ENCODE measurements at regions not wholly inside any gene's neighbourhood (a gene's known extent, or its start where the extent isn't known, plus 50 kb on each side); places are given as distances from the start of the nearest gene placed in this dataset.

DNA sequence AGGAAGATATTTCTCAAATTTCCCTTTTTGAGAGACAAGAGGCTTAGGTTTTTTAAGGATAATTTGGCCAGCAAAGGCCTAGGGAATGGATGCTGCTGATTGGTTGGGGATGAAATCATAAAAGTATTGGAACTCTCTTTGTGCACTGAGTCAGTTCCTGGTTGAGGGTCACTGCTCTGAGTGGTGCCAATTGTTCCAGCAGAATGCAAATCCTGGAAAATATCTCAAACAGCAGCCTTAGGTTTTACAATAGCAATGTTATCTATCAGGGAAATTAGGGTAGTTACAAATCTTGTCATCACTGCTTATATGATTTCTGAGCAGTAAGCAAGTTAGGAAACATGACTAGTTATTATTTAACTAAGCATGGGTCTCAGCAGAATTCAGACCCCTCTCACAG lies 96.2 kb downstream of the RAD51AP2 start:
- Histone ChIP-seq H3K27me3 (ENCODE audit: control insufficient read depth, insufficient read depth, low read length) (no peaks in the 10 kb centered on the region), H3K27ac (ENCODE audit: low read length) (no peak overlapping the region), H3K4me1 (ENCODE audit: control insufficient read depth, insufficient read depth, low read length) (no peaks in the 10 kb centered on the region), H3K9me3 (ENCODE audit: control insufficient read depth, low read depth, low read length) (no peaks in the 10 kb centered on the region), H3K4me3 (ENCODE audit: low read length) (no peak overlapping the region), H3K36me3 (ENCODE audit: control insufficient read depth, insufficient read depth, low read length) (no peaks in the 10 kb centered on the region)
- no peak for DNase-seq

DNA sequence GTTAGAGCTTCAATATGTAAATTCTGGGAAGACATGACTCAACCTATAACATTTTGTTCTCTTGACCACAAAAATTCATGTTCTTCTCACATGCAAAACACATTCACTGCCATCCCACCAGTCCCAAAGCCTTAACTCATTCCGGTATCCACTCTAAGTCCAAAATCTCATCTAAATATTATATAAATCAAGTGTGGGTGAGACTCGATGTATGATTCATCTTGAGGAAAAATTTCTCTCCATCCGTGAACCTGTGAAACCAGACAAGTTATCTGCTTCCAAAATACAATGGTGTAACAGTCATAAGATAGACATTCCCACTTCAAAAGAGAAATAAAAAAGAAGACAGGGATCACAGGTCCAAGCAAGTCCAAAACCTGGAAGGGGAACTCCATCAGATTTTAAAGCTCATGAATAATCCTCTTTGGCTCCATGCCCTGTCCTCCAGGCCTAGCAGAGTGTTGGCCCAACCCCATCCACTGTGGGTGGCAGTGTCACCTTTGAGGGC lies 101.3 kb downstream of the RAD51AP2 start:
- no peak overlapping the region for H3K4me3 ChIP-seq (ENCODE audit: low read length)
- 100% methylated on average over 1 of the region's 3 CpGs for WGBS (ENCODE audit: insufficient coverage, low lambda C conversion rate)
- H3K36me3 ChIP-seq (ENCODE audit: control insufficient read depth, insufficient read depth, low read length): no peaks in the 10 kb centered on the region
- H3K27me3 ChIP-seq (ENCODE audit: control insufficient read depth, insufficient read depth, low read length): no peaks in the 10 kb centered on the region
- no peaks in the 10 kb centered on the region for H3K9me3 ChIP-seq (ENCODE audit: control insufficient read depth, low read depth, low read length)
- no peak overlapping the region for H3K27ac ChIP-seq (ENCODE audit: low read length)
- no peaks in the 10 kb centered on the region for H3K4me1 ChIP-seq (ENCODE audit: control insufficient read depth, insufficient read depth, low read length)
- no peak for DNase-seq

DNA sequence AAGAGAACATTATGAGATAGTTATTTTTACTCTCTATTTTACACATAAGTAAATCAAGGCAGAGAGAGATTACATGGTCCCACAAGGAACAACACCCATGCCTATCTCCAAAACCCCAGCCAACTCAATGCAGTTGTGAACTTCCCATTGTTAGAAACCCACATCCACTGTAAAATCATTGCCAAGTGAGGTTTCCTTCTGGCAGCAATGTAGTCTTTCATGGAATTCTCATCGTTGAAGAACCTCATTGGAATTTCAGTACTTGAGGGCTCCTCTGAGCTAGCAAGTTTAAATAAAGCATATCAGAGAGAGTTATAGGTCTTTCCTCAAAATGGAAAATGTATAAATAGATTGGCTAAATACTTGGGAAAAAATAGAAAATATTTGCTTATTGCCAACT lies 105.2 kb downstream of the RAD51AP2 start:
- no peak overlapping the region for H3K27ac ChIP-seq (ENCODE audit: low read length)
- no peak for DNase-seq
- WGBS (ENCODE audit: insufficient coverage, low lambda C conversion rate): 80% methylated on average over 1 of the region's 1 CpG
- H3K4me1 ChIP-seq (ENCODE audit: control insufficient read depth, insufficient read depth, low read length): no peaks in the 10 kb centered on the region
- H3K36me3 ChIP-seq (ENCODE audit: control insufficient read depth, insufficient read depth, low read length): no peaks in the 10 kb centered on the region
- H3K27me3 ChIP-seq (ENCODE audit: control insufficient read depth, insufficient read depth, low read length): no peaks in the 10 kb centered on the region
- H3K9me3 ChIP-seq (ENCODE audit: control insufficient read depth, low read depth, low read length): no peaks in the 10 kb centered on the region
- no peak overlapping the region for H3K4me3 ChIP-seq (ENCODE audit: low read length)

DNA sequence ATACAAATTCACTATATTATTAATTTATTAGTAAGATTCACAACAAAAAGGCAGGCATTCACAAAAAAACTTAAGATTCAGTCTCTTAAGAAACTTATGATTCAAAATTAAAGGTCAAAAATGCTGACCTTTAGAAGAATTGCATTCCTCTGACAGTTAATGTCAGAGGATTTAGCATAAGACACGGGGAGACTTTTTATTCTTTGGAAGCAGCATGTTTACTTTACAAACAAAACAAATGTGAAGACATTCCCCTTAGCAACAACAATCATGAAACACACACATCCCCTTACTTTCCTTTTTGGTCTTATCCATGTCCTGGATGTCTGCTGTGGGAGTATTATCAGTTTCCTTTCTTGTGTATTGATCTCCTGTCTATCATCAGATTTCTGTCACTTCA lies 117.1 kb downstream of the RAD51AP2 start:
- Histone ChIP-seq H3K27me3 (ENCODE audit: control insufficient read depth, insufficient read depth, low read length) (no peaks in the 10 kb centered on the region), H3K4me1 (ENCODE audit: control insufficient read depth, insufficient read depth, low read length) (no peaks in the 10 kb centered on the region), H3K36me3 (ENCODE audit: control insufficient read depth, insufficient read depth, low read length) (no peaks in the 10 kb centered on the region), H3K9me3 (ENCODE audit: control insufficient read depth, low read depth, low read length) (no peaks in the 10 kb centered on the region), H3K27ac (ENCODE audit: low read length) (no peak overlapping the region), H3K4me3 (ENCODE audit: low read length) (no peak overlapping the region)
- 60% methylated on average over 1 of the region's 1 CpG for WGBS (ENCODE audit: insufficient coverage, low lambda C conversion rate)
- no peak for DNase-seq

DNA sequence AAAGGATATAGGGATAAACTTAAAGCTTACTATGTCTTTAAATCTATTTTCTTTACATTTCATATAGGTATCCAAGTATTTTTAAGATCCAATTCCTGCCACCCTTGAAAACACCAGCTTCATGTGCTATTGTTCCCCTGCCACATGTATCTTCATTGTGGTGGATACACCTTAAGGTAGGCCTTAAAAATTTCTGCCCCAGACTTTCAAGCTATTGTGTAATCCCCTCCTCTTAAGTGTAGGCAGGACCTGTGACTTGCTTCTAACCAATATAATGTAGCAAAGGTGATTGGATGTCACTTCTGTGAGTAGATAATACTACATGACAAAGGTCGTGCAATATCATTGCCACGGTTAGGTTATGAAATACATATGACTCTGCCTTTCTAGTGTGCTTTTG lies 119.5 kb downstream of the RAD51AP2 start:
- H3K27me3 ChIP-seq (ENCODE audit: control insufficient read depth, insufficient read depth, low read length): no peaks in the 10 kb centered on the region
- no peaks in the 10 kb centered on the region for H3K9me3 ChIP-seq (ENCODE audit: control insufficient read depth, low read depth, low read length)
- H3K4me1 ChIP-seq (ENCODE audit: control insufficient read depth, insufficient read depth, low read length): no peaks in the 10 kb centered on the region
- no peak overlapping the region for H3K4me3 ChIP-seq (ENCODE audit: low read length)
- no peaks in the 10 kb centered on the region for H3K36me3 ChIP-seq (ENCODE audit: control insufficient read depth, insufficient read depth, low read length)
- DNase-seq: no peak
- no CpG with 5 or more reads among the region's 2 CpGs for WGBS (ENCODE audit: insufficient coverage, low lambda C conversion rate)
- no peak overlapping the region for H3K27ac ChIP-seq (ENCODE audit: low read length)

DNA sequence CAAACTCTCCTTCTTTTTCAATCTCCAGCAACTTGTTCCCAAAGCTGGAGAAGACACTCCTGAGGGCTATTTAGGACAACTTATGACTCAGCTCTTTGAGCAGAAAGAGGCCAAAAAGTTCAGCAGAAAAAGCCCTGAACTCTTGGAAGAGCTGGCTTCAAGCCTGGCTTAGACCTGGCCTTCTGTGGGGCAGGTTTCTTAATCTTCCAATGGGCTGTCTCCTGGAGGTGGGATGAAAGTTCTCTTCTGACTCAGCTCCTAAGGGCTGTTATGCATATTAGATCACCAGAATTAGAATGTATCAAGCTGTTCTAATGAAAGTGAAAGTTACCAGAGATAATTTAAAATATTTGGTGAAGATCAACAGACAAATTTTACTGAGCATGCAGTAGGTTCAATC lies 129.4 kb downstream of the RAD51AP2 start:
- no peak for DNase-seq
- Histone ChIP-seq H3K9me3 (ENCODE audit: control insufficient read depth, low read depth, low read length) (no peaks in the 10 kb centered on the region), H3K36me3 (ENCODE audit: control insufficient read depth, insufficient read depth, low read length) (no peaks in the 10 kb centered on the region), H3K27ac (ENCODE audit: low read length) (no peak overlapping the region), H3K27me3 (ENCODE audit: control insufficient read depth, insufficient read depth, low read length) (no peaks in the 10 kb centered on the region), H3K4me3 (ENCODE audit: low read length) (no peak overlapping the region), H3K4me1 (ENCODE audit: control insufficient read depth, insufficient read depth, low read length) (no peaks in the 10 kb centered on the region)

DNA sequence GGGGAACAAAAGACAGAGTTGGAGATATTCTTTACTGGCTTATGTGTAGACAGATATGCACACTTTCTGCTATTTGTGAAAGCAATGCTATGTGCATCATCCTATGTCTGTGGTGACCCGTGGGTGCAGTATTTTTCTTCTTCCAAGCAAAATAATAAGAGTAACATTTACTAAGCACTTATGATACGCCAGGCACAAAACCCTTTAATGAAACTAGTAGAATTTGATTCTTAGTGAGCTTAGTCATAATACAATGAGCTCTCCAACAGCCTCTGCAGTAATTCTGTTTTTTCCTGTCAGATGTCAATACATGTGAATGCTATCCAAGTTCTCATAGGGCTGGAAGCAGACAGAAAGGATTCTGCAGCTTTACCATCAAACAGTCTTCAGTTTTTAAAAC lies 130.6 kb downstream of the RAD51AP2 start:
- Histone ChIP-seq H3K27me3 (ENCODE audit: control insufficient read depth, insufficient read depth, low read length) (no peaks in the 10 kb centered on the region), H3K4me3 (ENCODE audit: low read length) (no peak overlapping the region), H3K4me1 (ENCODE audit: control insufficient read depth, insufficient read depth, low read length) (no peaks in the 10 kb centered on the region), H3K27ac (ENCODE audit: low read length) (no peak overlapping the region), H3K9me3 (ENCODE audit: control insufficient read depth, low read depth, low read length) (no peaks in the 10 kb centered on the region), H3K36me3 (ENCODE audit: control insufficient read depth, insufficient read depth, low read length) (no peaks in the 10 kb centered on the region)
- WGBS (ENCODE audit: insufficient coverage, low lambda C conversion rate): 80% methylated on average over 1 of the region's 2 CpGs
- DNase-seq: no peak

DNA sequence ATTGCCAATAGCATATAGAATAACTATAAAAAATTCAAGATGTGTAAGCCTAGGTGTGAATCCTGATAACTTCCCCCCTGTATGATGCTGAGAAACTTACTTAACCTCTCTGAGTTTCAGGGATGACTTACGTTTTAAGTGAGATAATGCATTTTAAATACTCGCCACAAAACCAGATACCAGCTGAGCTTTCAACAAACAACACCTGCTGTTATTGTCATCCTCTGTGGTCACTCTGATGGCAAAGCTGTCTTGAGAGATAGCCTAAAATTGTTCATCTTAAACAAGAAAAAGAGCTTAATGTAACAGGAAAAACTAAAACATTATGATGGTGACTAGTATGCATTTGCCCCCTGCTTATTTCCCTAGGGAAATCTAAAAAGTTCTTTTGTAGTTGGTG lies 131.5 kb downstream of the RAD51AP2 start:
- Histone ChIP-seq H3K36me3 (ENCODE audit: control insufficient read depth, insufficient read depth, low read length) (no peaks in the 10 kb centered on the region), H3K27me3 (ENCODE audit: control insufficient read depth, insufficient read depth, low read length) (no peaks in the 10 kb centered on the region), H3K4me1 (ENCODE audit: control insufficient read depth, insufficient read depth, low read length) (no peaks in the 10 kb centered on the region), H3K9me3 (ENCODE audit: control insufficient read depth, low read depth, low read length) (no peaks in the 10 kb centered on the region), H3K4me3 (ENCODE audit: low read length) (no peak overlapping the region), H3K27ac (ENCODE audit: low read length) (no peak overlapping the region)
- WGBS (ENCODE audit: insufficient coverage, low lambda C conversion rate): no CpG with 5 or more reads among the region's 2 CpGs
- no peak for DNase-seq

DNA sequence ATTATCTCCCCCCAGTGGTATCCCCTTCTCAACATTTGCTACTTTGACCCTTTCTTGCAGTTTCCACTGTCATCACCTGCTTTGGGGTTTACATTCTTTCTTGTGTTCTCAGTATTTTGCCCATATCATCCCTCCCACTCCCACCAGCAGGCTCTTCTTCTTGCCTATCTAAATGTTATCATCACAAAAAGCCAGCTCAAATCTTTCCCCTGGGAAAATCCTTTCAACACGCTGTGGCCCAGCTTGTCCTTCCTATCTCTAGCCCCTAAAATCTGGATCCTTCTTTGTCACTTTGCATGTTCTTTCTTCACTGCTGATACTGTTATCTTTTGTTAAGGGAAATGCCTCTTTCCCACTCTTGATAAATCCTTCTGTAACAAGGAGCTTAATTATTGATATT lies 138.2 kb downstream of the RAD51AP2 start:
- no peaks in the 10 kb centered on the region for H3K4me1 ChIP-seq (ENCODE audit: control insufficient read depth, insufficient read depth, low read length)
- no peaks in the 10 kb centered on the region for H3K9me3 ChIP-seq (ENCODE audit: control insufficient read depth, low read depth, low read length)
- 43% methylated on average over 1 of the region's 1 CpG for WGBS (ENCODE audit: insufficient coverage, low lambda C conversion rate)
- no peaks in the 10 kb centered on the region for H3K27me3 ChIP-seq (ENCODE audit: control insufficient read depth, insufficient read depth, low read length)
- no peak for DNase-seq
- no peaks in the 10 kb centered on the region for H3K36me3 ChIP-seq (ENCODE audit: control insufficient read depth, insufficient read depth, low read length)
- H3K27ac ChIP-seq (ENCODE audit: low read length): no peak overlapping the region
- no peak overlapping the region for H3K4me3 ChIP-seq (ENCODE audit: low read length)

DNA sequence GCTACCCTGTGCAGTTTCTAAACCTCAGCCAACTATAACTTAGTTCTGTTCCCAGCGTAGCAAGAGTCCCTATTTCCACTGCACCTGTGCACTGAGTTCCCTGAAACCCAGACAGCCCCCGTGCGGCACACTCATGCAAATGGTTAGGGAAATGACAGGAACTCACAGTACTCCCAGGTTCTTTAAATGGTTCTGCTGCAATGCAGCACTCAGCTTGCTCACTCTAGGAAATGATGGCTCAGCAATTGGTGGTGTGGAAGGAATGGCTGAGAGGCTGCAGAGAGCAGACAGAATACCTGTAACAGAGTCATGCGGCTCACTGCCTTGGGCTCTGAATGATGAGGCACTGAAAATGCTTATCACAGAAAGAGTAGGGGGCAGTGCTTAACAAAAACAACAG lies 143.0 kb downstream of the RAD51AP2 start:
- Histone ChIP-seq H3K9me3 (ENCODE audit: control insufficient read depth, low read depth, low read length) (no peaks in the 10 kb centered on the region), H3K4me1 (ENCODE audit: control insufficient read depth, insufficient read depth, low read length) (no peaks in the 10 kb centered on the region), H3K4me3 (ENCODE audit: low read length) (no peak overlapping the region), H3K27ac (ENCODE audit: low read length) (no peak overlapping the region), H3K27me3 (ENCODE audit: control insufficient read depth, insufficient read depth, low read length) (no peaks in the 10 kb centered on the region), H3K36me3 (ENCODE audit: control insufficient read depth, insufficient read depth, low read length) (no peaks in the 10 kb centered on the region)
- WGBS (ENCODE audit: insufficient coverage, low lambda C conversion rate): no CpG with 5 or more reads among the region's 4 CpGs
- no peak for DNase-seq

DNA sequence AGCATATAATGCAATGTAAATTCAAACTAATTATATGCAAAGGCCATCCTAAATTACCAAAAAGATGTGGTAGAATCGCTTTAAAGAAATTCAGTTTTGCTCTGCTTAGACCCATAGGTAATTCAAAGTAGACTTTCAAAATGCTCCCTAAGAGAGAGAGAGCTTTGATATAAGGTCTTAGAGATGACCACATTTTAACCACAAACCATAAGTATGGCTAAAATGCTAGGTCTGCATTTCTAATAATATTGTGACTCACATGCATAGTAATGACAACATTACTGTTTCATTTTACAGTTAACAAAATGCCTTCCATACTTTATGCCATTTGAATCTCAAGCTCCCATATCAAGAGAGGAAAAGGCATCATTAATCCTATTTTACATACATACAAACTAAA lies 144.5 kb downstream of the RAD51AP2 start:
- no peaks in the 10 kb centered on the region for H3K36me3 ChIP-seq (ENCODE audit: control insufficient read depth, insufficient read depth, low read length)
- H3K27ac ChIP-seq (ENCODE audit: low read length): no peak overlapping the region
- no CpG with 5 or more reads among the region's 1 CpG for WGBS (ENCODE audit: insufficient coverage, low lambda C conversion rate)
- H3K4me1 ChIP-seq (ENCODE audit: control insufficient read depth, insufficient read depth, low read length): no peaks in the 10 kb centered on the region
- H3K9me3 ChIP-seq (ENCODE audit: control insufficient read depth, low read depth, low read length): no peaks in the 10 kb centered on the region
- no peaks in the 10 kb centered on the region for H3K27me3 ChIP-seq (ENCODE audit: control insufficient read depth, insufficient read depth, low read length)
- DNase-seq: no peak
- H3K4me3 ChIP-seq (ENCODE audit: low read length): no peak overlapping the region

Measured in large intestine (tissue), 3 donors.